HG03521 (cell line): ENCODE measurements at regions not wholly inside any gene's neighbourhood (a gene's known extent, or its start where the extent isn't known, plus 50 kb on each side); places are given as distances from the start of the nearest gene placed in this dataset.
"Not testable (repeated sequence)": the region's sequence is repeated elsewhere in the genome, so short reads cannot be mapped to it uniquely, and the experiment has no call there.

Source experiments
- ATAC-seq: cut with Tn5 transposase; IDR thresholded peaks from one replicate; pipeline ENCODE4 v1.9.1; 2021; ENCODE audit warnings: mild to moderate bottlenecking, moderate library complexity; ENCODE audit not compliant: unreplicated experiment

DNA sequence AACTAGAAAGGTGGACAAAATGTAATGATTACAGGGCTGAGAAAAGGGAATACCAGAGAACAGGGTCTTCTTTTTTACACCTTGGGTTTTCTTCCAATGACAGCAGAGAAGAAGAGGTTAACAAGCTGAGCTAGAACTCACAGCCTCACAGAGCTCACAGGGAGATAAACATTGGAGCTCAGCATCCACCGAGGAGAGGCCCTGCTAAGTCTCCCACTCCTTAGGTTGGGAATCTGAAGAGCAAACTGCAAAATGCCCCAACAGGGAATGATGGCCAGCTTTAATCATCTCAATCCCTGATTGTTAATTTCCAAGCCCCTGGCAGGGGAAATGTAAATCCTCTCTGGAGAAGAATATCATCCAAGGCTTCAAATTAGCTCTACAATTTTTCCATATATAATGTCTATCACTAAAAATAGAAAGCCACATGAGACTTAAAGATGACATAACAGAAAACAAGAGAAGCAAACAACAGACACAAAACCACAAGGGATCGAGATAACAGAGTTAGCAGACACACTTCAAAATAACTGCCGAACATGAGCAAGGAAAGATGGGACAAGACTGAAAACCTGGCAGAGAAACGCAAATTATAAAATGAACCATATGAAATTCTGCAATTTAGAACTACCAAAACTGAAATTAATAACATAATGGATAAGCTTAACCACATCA is 66.1 kb upstream of the ZSCAN2 start:
- ATAC-seq = not testable (repeated sequence)

DNA sequence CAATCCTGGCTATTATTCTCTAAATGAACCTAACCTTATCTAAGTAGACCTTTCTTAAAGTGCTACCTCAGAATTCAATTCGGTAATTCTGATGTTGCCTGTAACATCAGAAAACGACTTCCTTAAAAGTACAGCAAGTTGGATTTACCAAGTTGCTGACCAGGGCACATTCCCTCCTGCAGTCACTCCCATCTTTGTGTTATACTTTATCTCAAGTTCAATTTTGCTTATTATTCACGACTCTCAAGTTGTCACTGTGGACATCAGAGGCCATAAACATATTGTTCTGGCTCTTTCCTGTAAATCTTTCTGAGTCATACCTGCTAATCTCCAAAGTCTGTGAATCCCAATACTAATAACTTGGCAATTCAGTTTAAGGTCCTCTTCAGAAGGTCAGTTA is 64.6 kb upstream of the ZSCAN2 start:
- not testable (repeated sequence) for ATAC-seq

DNA sequence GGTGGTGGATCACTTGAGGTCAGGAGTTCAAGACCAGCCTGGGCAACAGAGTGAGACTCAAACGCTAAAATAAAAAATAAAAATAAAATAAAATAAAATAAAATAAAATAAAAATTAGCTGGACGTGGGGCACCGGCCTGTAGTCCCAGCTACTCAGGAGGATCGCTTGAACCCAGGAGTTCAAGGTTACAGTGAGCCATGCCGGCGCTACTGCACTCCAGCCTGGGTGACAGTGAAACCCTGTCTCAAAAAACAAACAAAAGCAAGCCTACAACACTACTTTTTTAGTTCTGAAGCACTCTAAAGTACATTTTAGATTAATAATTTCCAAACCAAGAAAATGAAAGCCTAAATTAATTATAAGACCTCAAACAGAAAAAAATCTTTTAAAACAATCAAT is 56.2 kb upstream of the ZSCAN2 start:
- not testable (repeated sequence) for ATAC-seq

DNA sequence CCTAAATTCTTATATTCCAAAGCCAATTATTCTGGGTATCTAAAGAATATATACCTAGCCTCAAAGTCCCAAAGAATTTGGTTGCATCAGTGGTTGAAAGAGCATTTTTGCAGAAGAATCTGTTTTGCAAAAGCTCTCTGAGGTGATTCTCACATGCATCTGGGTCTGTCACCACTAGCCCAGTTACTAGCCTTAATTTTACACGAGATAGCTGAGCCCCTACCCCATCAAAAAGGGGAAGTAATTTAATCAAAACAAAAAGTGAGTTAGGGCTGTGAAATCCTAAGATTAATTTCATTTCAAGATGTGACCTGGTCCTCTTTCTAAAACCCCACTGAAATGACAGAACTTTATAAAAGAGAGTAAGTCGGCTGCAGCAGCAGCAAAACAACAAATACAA is 53.7 kb upstream of the ZSCAN2 start:
- ATAC-seq = not testable (repeated sequence)

DNA sequence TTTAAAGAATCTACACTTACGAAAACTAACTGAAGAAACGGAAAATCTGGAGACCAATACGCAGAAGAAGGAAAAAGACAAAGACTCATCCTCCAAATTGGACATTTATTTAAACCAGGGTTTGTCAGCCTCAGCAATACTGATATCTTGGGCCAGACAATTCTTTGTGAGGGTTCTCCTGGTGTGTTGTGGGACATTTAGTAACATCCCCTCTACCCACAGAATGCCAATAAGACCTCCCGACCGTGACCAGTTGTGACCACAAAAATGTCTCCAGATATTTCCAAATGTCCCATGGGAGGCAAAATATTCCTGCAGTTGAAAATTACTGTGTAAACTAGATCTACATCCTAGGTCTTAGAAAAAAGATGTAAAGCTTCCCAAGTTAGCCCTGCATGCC is 50.3 kb upstream of the ZSCAN2 start:
- not testable (repeated sequence) for ATAC-seq
